ENCODE measurements at regions not wholly inside any gene's neighbourhood (a gene's known extent, or its start where the extent isn't known, plus 50 kb on each side); places are given as distances from the start of the nearest gene placed in this dataset.

DNA sequence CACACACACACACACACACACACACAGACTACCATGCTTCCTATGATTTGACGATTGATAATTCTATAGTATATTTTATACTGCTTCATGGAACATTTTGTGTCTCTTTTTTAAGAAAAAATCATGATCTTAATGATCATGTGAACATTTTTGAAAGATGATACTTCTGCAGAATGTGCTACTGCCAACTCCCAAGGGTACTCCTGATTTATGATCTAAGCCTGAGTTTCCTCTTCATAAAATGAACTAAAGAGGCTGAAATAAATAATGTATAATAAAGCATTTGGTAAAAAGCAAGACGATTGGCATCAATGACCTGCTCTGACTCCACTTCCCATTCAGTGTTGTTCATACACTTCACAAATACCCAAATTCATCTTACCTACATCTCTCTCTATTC, 333.8 kb upstream of the RBMS3 start:
- Histone ChIP-seq H3K27ac (ENCODE audit: low read depth in 1 of 2, low read length in 2 of 2) (no peak overlapping the region), H3K4me3 (replicated peaks in 1 of 3; ENCODE audit: low read depth in 2 of 3, low read length in 3 of 3) (no peak overlapping the region), H3K79me2 (ENCODE audit: insufficient read depth, low read length) (no peaks in the 10 kb centered on the region), H3K4me1 (ENCODE audit: control insufficient read depth in 1 of 2, insufficient read depth in 2 of 2, low read length in 2 of 2) (peaks cover 0 to 2% of the 10 kb centered on the region in 2 donors), H4K20me1 (ENCODE audit: insufficient read depth, low read length) (no peaks in the 10 kb centered on the region), H3K36me3 (replicated peaks in 1 of 2; ENCODE audit: control insufficient read depth in 1 of 2, insufficient read depth in 2 of 2, low read length in 2 of 2) (no peaks in the 10 kb centered on the region), H3K9ac (ENCODE audit: insufficient read depth, low read length, poor library complexity, severe bottlenecking) (no peak overlapping the region), H2AFZ (ENCODE audit: insufficient read depth, low read depth, low read length, poor library complexity, severe bottlenecking) (no peak overlapping the region), H3K9me3 (replicated peaks in 1 of 2; ENCODE audit: control insufficient read depth in 1 of 2, insufficient read depth in 1 of 2, low read length in 2 of 2) (no peaks in the 10 kb centered on the region), H3K4me2 (replicated peaks; ENCODE audit: extremely low read depth, low read length, poor library complexity, severe bottlenecking) (no peak overlapping the region), H3K27me3 (ENCODE audit: control insufficient read depth in 2 of 2, insufficient read depth in 2 of 2, low read length in 2 of 2) (no peaks in the 10 kb centered on the region)
- Mint-ChIP-seq H3K4me1 (no peaks in the 10 kb centered on the region), H3K36me3 (no peaks in the 10 kb centered on the region), H3K27ac (no peak overlapping the region), H3K27me3 (ENCODE audit: low read depth in 3 of 3) (peaks cover 0 to 2% (median 0%) of the 10 kb centered on the region in 3 donors), H3K9me3 (peaks cover 0 to 4% (median 0%) of the 10 kb centered on the region in 7 donors), H3K4me3 (no peak overlapping the region)
- DNase-seq: no peak
- intact Hi-C loops (cut with micrococcal nuclease): no loop called here
- whole genome bisulfite sequencing (ENCODE audit: insufficient coverage): no CpG with 5 or more reads among the region's 2 CpGs
- TF ChIP-seq, protein P1, sequence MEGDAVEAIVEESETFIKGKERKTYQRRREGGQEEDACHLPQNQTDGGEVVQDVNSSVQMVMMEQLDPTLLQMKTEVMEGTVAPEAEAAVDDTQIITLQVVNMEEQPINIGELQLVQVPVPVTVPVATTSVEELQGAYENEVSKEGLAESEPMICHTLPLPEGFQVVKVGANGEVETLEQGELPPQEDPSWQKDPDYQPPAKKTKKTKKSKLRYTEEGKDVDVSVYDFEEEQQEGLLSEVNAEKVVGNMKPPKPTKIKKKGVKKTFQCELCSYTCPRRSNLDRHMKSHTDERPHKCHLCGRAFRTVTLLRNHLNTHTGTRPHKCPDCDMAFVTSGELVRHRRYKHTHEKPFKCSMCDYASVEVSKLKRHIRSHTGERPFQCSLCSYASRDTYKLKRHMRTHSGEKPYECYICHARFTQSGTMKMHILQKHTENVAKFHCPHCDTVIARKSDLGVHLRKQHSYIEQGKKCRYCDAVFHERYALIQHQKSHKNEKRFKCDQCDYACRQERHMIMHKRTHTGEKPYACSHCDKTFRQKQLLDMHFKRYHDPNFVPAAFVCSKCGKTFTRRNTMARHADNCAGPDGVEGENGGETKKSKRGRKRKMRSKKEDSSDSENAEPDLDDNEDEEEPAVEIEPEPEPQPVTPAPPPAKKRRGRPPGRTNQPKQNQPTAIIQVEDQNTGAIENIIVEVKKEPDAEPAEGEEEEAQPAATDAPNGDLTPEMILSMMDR (IDR thresholded peaks at IDR 0.05): no peak

DNA sequence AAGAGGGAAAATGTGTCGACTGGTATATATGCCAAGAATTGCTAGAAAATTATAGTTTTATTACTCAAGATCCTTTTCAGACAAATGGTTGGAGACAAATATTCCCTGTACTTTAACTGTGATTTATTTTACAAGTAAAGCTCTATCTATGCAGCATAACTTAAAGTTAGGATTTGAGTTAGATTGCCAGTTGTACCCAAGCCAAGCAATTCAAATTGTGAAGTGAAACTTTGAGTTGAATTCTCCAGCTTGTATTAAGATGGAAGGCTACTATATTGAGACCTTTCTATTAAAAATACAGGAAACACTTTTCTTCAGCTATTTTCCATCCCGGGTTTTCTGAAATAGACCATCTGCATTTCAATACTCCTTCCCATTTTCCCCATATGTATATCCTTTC, 333.1 kb upstream of the RBMS3 start:
- peaks cover 6% of the 10 kb centered on the region for H3K4me1 Mint-ChIP-seq
- Histone ChIP-seq H3K9ac (ENCODE audit: insufficient read depth, low read length, poor library complexity, severe bottlenecking) (no peak overlapping the region), H3K4me1 (ENCODE audit: control insufficient read depth in 1 of 2, insufficient read depth in 2 of 2, low read length in 2 of 2) (peaks cover 4 to 9% of the 10 kb centered on the region in 2 donors), H4K20me1 (ENCODE audit: insufficient read depth, low read length) (no peaks in the 10 kb centered on the region), H3K9me3 (replicated peaks in 1 of 2; ENCODE audit: control insufficient read depth in 1 of 2, insufficient read depth in 1 of 2, low read length in 2 of 2) (no peaks in the 10 kb centered on the region), H3K4me2 (replicated peaks; ENCODE audit: extremely low read depth, low read length, poor library complexity, severe bottlenecking) (no peak overlapping the region), H2AFZ (ENCODE audit: insufficient read depth, low read depth, low read length, poor library complexity, severe bottlenecking) (no peak overlapping the region), H3K4me3 (replicated peaks in 1 of 3; ENCODE audit: low read depth in 2 of 3, low read length in 3 of 3) (no peak overlapping the region), H3K27ac (ENCODE audit: low read depth in 1 of 2, low read length in 2 of 2) (no peak overlapping the region), H3K27me3 (ENCODE audit: control insufficient read depth in 2 of 2, insufficient read depth in 2 of 2, low read length in 2 of 2) (no peaks in the 10 kb centered on the region), H3K79me2 (ENCODE audit: insufficient read depth, low read length) (no peaks in the 10 kb centered on the region), H3K36me3 (replicated peaks in 1 of 2; ENCODE audit: control insufficient read depth in 1 of 2, insufficient read depth in 2 of 2, low read length in 2 of 2) (no peaks in the 10 kb centered on the region)
- no peak overlapping the region for H3K27ac Mint-ChIP-seq
- intact Hi-C loops (cut with micrococcal nuclease): no loop called here
- no peaks in the 10 kb centered on the region for H3K36me3 Mint-ChIP-seq
- H3K9me3 Mint-ChIP-seq: peaks cover 0 to 4% (median 0%) of the 10 kb centered on the region in 7 donors
- 80% methylated on average over 1 of the region's 2 CpGs for WGBS (ENCODE audit: insufficient coverage)
- DNase-seq: no peak
- TF ChIP-seq, protein P1 (IDR thresholded peaks at IDR 0.05): no peak
- no peak overlapping the region for H3K4me3 Mint-ChIP-seq
- no peaks in the 10 kb centered on the region for H3K27me3 Mint-ChIP-seq (ENCODE audit: low read depth in 3 of 3)

Measured in CD14-positive monocyte (primary cell).